Left cardiac atrium (tissue), 4 donors: ENCODE measurements at regions not wholly inside any gene's neighbourhood (a gene's known extent, or its start where the extent isn't known, plus 50 kb on each side); places are given as distances from the start of the nearest gene placed in this dataset.
"Not testable (repeated sequence)": the region's sequence is repeated elsewhere in the genome, so short reads cannot be mapped to it uniquely, and the experiment has no call there.

Source experiments
- ATAC-seq, 2 donors: fragments of 200-7000 bp; cut with Tn5 transposase; one replicate each; pipeline ENCODE4 v1.9.1; 2020; ENCODE audit warnings: mild to moderate bottlenecking in 2 of 2, moderate library complexity in 2 of 2
- DNase-seq: peaks from one replicate; pipeline ENCODE4 v3.0.0-alpha.2; 2020
- intact Hi-C, 2 donors: fragments of 100-400 bp; cut with DNase I; formaldehyde crosslinking; loops; one replicate each; pipeline versions ENCODE4 v1.14.1 to v1.15.1; 2022 to 2023
- donor health status: DM: no; HTN: yes; CAD: no.
- donor health status: DM: no; HTN: yes; CAD: no; lungs with severe emphysema.
- donor health status: DM: yes; HTN: yes; CAD: no.
- donor health status: Dilated cardiomyopathy.

DNA sequence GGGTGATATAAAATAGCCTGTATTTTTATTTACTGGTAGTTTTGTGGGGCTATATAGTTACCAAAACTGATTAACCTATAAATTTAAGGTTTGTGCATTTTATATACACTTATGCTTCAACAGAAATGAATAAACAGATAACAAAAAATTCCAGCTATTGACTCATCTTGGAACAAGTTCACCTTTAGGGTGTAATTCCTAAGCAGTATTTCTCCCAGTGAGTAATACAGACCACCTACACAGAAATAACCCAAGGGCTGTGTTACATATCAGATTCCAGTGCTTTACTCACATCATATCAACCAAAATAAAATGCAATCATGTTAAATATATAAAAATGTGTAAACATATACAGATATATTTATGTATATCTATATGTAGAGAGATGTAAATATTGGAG, 345.6 kb downstream of the ADAMTS20 start:
- no peak for ATAC-seq

DNA sequence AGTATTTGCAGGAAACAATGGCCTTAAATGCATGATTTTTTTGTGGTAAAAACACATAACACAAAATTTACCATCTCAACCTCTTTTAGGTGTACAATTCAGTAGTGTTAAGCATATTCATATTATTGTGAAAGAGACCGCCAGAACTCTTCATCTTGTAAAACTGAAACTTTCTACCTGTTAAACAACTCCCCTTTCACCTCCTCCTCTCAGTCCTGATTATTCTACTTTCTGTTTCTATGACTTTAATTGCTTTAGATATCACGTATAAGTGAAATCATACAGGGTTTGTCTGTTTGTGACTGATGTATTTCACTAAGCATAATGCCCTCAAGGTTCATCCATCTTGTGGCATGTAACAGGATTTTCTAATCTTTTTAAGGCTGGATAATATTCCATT, 353.4 kb downstream of the ADAMTS20 start:
- intact Hi-C loops = no loop called here
- DNase-seq (no peak), ATAC-seq (no peak)

More for the DNA sequence above, 345.6 kb downstream of the ADAMTS20 start:
- DNase-seq = no peak
- intact Hi-C loops = no loop called here

DNA sequence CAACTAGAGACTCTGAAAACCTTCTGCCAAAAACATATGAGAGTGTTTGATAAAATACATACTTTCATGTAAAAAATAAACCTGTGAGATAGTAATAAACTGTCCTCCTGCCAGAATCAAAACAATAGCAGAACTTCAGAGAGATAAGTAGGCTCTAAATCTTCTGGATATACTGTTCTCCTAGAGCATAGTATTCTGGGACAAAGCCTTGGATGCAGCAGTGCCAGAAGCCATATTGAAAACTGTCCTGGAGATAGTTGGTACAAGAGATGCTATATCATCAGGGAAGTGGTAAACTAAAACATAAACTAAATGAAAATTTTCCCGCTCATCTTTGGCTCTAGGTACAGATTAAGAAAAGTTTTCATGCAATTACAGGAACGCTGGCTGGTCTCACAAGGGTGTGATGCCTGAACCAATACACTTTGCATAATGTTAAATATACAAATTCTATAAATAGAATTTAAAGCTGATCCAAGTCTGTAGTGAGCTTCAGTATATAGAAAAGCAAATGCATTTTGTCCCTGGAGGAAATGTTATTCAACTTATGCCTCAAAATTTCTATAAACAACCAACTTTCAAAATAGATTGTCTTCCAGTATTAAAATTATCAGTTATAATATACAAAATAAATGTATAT, 355.6 kb downstream of the ADAMTS20 start:
- DNase-seq (no peak), ATAC-seq (no peak)
- intact Hi-C loops = no loop called here

DNA sequence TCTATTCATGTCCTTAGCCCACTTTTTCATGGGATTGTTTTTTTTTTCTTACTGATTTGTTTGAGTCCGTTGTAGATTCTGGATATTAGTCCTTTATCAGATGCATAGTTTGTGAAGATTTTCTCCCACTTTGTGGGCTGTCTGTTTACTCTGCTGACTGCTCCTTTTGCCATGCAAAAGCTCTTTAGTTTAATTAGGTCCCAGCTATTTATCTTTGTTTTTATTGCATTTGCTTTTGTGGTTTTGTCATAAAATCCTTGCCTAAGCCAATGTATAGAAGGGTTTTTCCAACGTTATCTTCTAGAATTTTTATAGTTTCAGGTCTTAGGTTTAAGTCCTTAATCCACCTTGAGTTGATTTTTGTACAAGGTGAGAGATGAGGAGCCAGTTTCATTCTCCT, 358.9 kb downstream of the ADAMTS20 start:
- ATAC-seq, DNase-seq, intact Hi-C loops: not testable (repeated sequence)

DNA sequence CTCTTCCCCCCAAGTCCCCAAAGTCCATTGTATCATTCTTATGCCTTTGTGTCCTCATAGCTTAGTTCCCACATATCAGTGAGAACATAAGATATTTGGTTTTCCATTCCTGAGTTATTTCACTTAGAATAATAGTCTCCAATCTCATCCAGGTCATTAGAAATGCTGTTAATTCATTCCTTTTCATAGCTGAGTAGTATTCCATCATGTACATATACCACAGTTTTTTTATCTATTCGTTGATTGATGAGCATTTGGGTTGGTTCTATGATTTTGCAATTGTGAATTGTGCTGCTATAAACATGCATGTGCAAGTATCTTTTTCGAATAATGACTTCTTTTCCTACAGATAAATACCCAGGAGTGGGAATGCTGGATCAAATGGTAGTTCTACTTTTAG, 359.6 kb downstream of the ADAMTS20 start:
- DNase-seq, intact Hi-C loops, ATAC-seq: not testable (repeated sequence)

DNA sequence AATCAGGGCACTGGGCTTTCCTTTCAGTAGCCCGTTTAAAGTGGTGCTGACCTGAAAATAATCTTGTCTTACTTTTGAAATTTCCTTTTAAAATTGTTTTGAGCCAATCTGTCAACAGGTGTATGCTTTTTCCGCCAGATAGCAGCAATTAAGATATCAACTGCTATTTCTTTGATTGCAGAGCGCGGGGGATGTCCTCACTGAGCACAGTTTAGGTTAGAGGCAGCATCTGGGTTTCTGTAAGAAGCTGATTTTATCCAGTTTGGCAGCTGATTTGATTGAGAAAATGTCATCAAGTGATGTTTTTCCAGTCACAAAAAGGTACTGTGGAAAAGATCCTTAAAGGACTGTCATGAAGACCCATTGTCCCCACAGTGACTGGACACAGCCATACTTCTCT, 371.8 kb downstream of the ADAMTS20 start:
- DNase-seq (no peak), ATAC-seq (no peak)
- intact Hi-C loops = no loop called here

DNA sequence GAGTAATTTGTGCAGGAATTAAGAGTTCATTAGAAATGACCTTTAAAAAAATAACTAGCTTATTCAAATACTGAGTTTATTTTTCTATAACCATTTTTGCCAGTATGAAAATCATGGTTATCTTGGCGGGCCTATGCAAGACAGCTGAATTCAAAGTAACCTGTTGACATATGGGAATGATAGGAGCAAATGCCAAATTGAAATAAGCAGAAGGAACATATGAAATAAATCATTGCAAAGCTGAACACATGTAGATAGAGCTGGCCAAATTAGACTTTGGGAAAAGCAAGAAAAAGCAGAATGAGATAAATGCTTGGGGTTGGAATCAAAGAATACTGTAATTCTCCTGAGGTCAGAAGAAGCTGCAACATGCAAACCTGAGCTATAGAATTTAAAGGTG, 372.5 kb downstream of the ADAMTS20 start:
- DNase-seq (no peak), ATAC-seq (no peak)
- intact Hi-C loops = no loop called here

DNA sequence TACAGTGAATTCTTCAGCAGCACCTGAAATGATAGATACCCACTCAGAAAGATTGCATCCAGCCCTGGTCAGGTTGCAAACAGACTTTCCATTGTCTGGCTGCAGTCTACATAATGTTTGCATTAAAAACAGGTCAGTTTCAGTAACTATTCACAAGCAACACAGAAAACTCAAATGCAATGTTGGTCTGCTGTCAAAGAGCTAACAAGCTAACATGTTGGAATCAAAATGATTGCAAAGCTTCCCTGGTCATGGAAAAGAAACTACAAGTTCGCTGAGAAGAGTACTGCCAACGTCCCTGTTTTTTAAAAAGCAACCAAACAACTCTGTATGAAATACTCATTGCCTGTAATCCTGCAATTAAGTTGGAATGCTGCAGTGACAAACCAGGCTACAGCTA, 374.7 kb downstream of the ADAMTS20 start:
- DNase-seq (no peak), ATAC-seq (no peak)
- intact Hi-C loops = no loop called here

DNA sequence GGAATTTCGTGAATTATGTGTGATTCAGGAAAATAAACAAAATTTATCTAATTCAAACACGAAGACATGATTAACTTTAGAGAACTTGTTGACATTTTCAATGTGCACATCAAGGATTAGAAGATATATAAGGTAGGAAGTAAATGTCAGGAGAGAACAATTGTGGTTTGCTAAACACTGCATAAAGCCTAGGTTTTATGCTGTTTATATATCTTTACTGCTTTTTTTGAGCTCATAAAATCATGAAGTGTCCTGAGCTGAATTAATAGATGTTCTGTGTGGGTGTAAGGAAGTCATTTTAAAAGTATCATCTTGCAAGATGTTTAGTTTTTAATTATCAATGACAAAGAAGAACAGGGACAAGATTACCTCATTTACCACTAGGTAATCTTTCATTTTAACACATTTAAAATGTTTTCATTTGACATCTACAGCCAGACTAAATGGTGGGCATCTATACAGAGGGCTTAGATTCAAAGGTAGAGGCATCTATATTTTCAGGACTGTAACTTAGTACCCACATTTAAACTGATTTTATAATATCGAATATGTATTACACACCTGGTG, 382.8 kb downstream of the ADAMTS20 start:
- ATAC-seq (no peak), DNase-seq (no peak)
- intact Hi-C loops = no loop called here

DNA sequence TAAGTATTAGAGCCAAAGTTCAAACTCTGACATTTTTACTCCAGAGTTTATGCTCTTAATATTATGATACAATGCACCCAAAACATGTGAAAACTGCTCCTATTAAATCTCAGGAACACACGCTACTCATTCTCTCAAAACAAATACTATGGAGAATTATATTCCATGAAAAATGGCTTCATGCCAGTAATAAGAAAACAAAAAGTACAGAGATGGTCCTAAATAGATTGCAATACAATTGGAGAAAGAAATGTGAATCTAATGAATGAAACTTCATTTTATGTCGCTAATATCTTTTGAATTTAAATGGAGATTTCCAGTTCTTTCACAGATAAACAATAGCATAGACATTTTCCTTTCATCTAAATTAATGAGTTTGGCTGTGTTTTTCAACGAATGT, 384.3 kb downstream of the ADAMTS20 start:
- intact Hi-C loops = no loop called here

DNA sequence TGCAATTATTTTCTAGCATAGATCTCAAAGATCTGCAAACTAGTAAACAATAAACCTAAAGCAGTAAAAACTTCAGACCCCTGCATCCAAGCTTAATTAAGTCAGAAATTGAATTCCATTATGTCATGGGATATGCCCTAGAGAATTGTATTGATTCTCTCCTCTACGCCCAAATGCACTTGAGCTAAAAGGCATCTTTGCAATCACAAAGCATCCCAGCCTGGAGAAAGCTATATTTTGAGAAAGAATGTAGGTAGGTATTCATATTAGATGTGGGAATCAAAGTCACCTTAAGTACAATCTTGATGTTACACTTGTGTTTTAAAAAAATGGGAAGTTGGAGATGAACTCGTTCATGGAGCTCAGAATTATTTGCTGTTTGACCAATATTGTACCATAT, 386.7 kb downstream of the ADAMTS20 start:
- ATAC-seq = no peak

More for the DNA sequence above, 384.3 kb downstream of the ADAMTS20 start:
- ATAC-seq = no peak
- no peak for DNase-seq

DNA sequence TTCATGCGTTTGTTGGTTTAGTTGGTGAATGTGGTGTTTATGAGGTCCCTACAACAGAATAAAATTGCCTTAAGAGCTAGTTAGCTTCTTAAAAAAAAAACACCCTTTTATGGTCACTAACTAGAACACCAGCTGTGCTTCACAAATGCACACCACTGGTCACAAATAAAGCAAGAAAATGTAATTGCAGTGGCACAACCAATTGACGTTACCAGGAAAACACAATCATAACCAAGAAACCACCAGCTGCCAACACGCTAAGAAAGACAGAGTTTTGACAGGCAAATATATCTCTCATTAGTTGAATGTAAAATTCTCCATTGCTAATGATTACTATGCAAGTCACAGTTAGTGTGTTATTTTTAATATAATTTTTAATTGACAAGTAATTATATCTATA, 389.9 kb downstream of the ADAMTS20 start:
- ATAC-seq (no peak), DNase-seq (no peak)
- intact Hi-C loops = no loop called here

More for the DNA sequence above, 386.7 kb downstream of the ADAMTS20 start:
- intact Hi-C loops = no loop called here
- no peak for DNase-seq

DNA sequence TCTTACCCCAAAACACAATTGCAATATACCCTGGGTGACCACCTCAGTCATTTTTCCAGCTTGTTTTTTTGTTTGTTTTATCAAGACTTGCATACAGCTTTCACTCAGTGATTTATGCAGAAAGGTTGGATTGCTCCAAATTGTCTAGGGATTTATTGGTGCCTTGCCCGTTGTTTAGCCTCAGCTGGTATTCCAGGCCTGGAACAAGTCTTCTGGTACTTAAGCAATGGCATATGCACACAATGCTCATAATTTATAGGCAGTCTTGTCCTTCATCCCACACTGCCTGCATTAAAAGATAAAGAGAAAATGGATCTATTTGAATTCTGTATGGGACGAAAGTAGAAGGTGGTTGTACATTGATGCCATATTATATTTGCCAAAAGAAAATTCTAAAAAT, 392.5 kb downstream of the ADAMTS20 start:
- intact Hi-C loops = no loop called here
- ATAC-seq (no peak), DNase-seq (no peak)

DNA sequence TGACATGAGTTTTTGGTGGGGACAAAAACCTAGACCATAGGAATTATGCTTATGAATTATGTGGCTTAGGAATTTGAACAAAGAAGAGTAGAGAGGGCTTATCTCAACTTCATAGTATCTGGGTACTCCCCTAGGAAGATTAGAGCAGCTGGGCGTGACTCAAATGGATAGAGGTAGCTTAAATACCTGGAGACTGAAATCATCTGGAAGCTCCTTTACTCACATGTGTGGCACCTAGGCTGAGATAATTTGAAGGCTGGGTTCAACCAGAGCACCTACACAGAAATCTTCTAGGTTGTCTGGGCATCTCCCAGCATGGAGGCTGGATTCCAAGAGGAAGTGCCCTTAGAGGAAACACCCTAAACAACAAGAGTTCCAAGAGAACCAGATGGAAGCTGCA, 393.9 kb downstream of the ADAMTS20 start:
- DNase-seq (no peak), ATAC-seq (peak in 1 of 2 donors; percentile 19)
- intact Hi-C loops = no loop called here

DNA sequence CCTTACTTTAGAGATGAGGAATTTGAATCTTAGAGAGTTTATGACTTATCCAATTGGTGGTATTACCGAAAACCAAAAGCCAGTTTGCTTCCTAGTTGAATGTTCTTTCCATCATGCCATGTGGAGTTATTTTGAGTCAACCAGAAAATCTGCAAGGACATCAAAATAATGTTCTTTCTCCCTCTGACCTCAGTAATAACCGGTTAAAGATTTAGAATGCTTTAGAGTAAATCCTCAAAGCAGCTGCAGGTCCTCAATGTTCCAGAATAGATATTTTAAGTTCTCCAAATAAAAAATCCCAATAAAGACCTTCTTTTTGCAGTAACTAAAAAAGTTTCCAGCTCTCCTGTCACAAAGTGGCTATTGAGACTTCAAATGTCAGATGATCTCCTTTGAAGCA, 396.6 kb downstream of the ADAMTS20 start:
- ATAC-seq = no peak
- intact Hi-C loops = no loop called here

DNA sequence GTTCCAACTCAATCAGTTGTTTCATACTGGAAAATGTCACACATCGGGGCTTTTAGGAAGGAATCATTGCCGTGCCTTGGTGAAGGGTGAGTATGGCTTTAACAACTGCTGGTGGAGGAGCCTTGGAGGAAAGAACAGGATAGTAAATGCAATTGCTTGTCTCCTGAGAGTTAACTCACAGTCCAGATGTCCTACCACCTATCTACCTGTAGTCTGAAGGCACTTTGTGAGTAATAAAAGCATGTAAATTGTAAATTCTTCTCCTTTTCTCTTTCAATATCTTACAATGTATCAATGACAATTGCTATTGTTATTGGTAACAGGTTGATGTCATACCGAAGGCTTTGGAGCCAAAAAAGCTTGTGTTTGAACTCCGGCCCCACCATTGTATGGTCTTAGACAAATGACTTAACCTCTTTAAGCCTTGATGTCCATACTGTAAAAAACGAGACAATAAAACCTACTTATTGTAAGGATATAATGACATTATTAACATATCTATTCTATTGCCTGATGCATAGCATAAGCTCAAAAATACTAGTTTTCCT, 397.4 kb downstream of the ADAMTS20 start:
- no peak for ATAC-seq
- DNase-seq = no peak
- intact Hi-C loops = no loop called here

More for the DNA sequence above, 396.6 kb downstream of the ADAMTS20 start:
- no peak for DNase-seq

DNA sequence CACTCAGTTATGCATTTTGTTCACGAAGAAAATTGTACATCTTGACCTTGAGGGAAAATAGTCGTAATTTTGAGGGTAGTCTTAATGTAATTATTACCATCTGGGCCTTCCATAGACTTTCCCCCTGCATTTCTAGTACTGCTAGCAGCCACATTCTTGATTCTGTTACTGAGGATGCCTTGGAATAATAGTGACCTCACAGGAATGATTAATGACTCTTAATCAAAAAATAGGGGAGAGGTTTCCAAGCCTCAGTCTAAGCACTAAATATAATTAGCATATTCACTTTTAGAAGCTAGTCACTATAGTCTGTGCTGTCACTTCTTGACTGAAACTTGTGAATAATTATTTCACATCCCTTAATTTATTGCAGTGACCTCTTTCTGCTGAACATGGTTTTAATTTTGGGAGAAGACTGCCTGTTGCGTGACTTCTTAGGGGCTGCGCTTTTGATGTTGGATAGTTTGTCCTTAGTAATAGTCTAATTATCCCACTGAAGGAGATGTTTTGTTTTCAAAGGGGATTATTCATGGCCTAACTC, 400.5 kb downstream of the ADAMTS20 start:
- DNase-seq (no peak), ATAC-seq (no peak)
- intact Hi-C loops = no loop called here

DNA sequence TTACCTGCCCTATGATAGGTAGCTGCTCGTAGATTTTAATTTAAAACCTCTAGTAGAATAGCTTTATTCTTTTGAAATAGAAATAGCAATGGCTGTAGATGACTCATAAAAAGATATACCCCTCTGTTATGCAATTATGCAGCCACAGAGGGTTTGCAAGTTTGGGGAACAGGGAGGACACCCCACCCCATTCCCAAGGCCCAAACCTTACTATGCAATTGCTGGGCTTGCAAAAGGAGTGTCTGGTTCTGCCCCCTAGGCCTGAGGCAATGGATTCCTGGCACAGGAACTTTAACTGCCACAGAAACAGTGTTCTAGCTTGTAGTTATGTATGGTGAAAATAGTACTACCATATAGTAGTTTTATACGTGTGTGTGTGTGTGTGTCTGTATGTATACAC, 403.3 kb downstream of the ADAMTS20 start:
- DNase-seq (no peak), ATAC-seq (no peak)
- intact Hi-C loops = no loop called here

DNA sequence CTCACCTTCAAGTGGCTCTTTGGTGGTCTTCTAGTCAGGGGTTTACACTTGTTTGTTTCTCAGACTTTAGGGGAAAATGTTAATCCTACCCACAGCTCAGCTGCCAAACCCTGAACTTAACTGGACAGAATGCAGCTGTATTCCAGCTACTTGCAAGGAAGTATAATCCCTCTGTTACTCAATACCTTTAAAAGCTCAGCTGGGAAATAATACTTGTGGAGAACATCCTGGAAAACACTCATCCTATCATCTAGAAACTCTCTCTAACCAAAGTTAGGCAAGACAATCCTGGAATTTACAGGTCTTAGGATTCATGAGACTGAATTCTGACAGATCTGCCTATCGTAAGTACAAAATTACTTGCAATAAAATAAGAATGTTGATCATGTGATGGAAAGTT, 404.1 kb downstream of the ADAMTS20 start:
- ATAC-seq = no peak
- intact Hi-C loops = no loop called here
- no peak for DNase-seq

DNA sequence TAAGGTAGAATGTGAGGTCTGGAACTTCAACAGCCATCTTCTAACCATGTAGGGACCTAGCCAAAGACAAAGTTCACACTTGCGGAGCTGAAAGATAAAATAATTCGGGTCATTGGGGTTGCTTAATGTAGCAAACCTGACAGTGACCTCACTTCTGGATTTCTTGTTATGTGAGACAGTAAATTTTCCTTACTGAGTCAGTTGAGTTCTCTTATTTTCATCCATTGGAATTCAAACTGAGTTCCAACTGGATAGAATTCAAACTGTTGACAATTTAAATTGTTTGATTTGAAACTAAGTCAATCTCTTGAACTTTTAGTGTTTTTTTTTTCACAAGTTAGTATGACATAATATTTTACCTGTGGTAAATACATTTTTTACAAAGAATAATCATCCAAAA, 406.5 kb downstream of the ADAMTS20 start:
- intact Hi-C loops = no loop called here
- ATAC-seq (no peak), DNase-seq (no peak)

DNA sequence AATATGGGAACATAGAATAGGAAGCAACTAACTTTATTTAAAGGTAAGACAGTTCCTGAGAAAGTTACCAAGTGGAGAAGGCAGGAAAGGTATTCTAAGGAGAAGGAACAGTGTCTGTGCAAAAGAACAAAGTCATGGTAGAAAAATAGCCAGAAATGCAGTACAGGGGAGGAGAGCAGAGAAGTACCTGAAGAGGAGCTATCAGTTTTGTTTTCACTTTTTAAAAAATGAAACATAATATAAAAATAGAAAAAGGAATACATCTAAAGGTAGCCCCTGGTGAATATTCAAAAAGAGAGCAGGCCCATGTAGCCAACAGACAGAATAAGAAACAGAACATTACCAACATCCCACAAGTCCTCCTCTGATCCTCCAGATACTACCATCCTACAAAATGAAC, 408.7 kb downstream of the ADAMTS20 start:
- DNase-seq = no peak
- intact Hi-C loops = no loop called here
- no peak for ATAC-seq
